GM12878 (cell line): ENCODE measurements at regions not wholly inside any gene's neighbourhood (a gene's known extent, or its start where the extent isn't known, plus 50 kb on each side); places are given as distances from the start of the nearest gene placed in this dataset.

Experiments used
- ATAC-seq: fragments of 200-7000 bp; cut with Tn5 transposase; 3 replicates; pipeline ENCODE4 v1.9.1; 2020; ENCODE audit warnings: mild to moderate bottlenecking, moderate library complexity
- BruUV-seq: library from RNA; stranded (reverse); fragments of 400-500 nt; replicated peaks from 2 replicates; lab custom pipeline; 2021; lab: Mats Ljungman, UMichigan
- CTCF ChIA-PET: fragments of 300-600 bp; sonication (Branson Sonifier 250); formaldehyde crosslinking; extraction: SDS; loops from one replicate; lab custom pipeline; 2021; ENCODE audit warnings: inconsistent platforms; lab: Yijun Ruan, JAX
- POLR2A ChIA-PET: fragments of 350-600 bp; formaldehyde crosslinking; extraction: SDS; loops from one replicate; lab custom pipeline; 2021; ENCODE audit warnings: inconsistent platforms; lab: Charles Lee
- RAD21 ChIA-PET: fragments of 300-600 bp; sonication (Branson Sonifier 250); formaldehyde crosslinking; loops from one replicate; lab custom pipeline; 2023; ENCODE audit warnings: antibody characterized with exemption; ENCODE audit not compliant: unreplicated experiment; lab: Charles Lee
- SMC1A ChIA-PET: fragments of 300-600 bp; sonication (Branson Sonifier 250); formaldehyde crosslinking; loops from one replicate; lab custom pipeline; 2023; ENCODE audit not compliant: unreplicated experiment, uncharacterized antibody; lab: Charles Lee
- DNase-seq: peaks from one replicate; pipeline ENCODE4 v3.0.0-alpha.2; 2011; ENCODE audit warnings: low read depth, low spot score
- FAIRE-seq: peaks from 3 replicates; lab custom pipeline; 2011; peaks lifted over from hg19 to GRCh38; lab: Jason Lieb, UNC
- H2AFZ ChIP-seq: 2 replicates; pipeline ENCODE4 v1.6.0; 2011; ENCODE audit warnings: low read depth, low read length, control low read depth; ENCODE audit not compliant: control insufficient read depth
- H3K27ac ChIP-seq: 2 replicates; pipeline ENCODE4 v1.5.1; 2011; ENCODE audit warnings: control low read depth; ENCODE audit not compliant: control insufficient read depth, insufficient read depth
- H3K27me3 ChIP-seq, 2 experiments: replicated peaks in 1 of 2; 2 replicates each; pipeline versions ENCODE4 v1.6.0 to v1.6.1; 2011; ENCODE audit warnings: low read length in 1 of 2; ENCODE audit not compliant: control insufficient read depth in 2 of 2, insufficient read depth in 2 of 2
- H3K36me3 ChIP-seq, 2 experiments: 2 replicates each; pipeline ENCODE4 v1.5.1; 2011; ENCODE audit warnings: low read length in 1 of 2; ENCODE audit not compliant: control insufficient read depth in 2 of 2, insufficient read depth in 2 of 2
- H3K4me1 ChIP-seq: 2 replicates; pipeline ENCODE4 v1.6.1; 2011; ENCODE audit warnings: mild to moderate bottlenecking, low read length, moderate library complexity, mixed read lengths; ENCODE audit not compliant: control insufficient read depth, insufficient read depth
- H3K4me2 ChIP-seq: 2 replicates; pipeline ENCODE4 v1.6.0; 2011; ENCODE audit warnings: control low read depth; ENCODE audit not compliant: control insufficient read depth, insufficient read depth
- H3K4me3 ChIP-seq: fragments of 200-600 bp; sonication (generic); 2 replicates; pipeline ENCODE4 v1.5.1; 2016
- H3K79me2 ChIP-seq: 2 replicates; pipeline ENCODE4 v1.6.0; 2011; ENCODE audit warnings: low read length; ENCODE audit not compliant: control insufficient read depth, insufficient read depth
- H3K9ac ChIP-seq: 2 replicates; pipeline ENCODE4 v1.8.0; 2011; ENCODE audit warnings: low read length, control low read depth, mixed read lengths; ENCODE audit not compliant: control insufficient read depth, insufficient read depth
- H3K9me3 ChIP-seq: replicated peaks from 3 replicates; pipeline ENCODE4 v1.5.1; 2011; ENCODE audit warnings: mild to moderate bottlenecking, low read length; ENCODE audit not compliant: control insufficient read depth, insufficient read depth
- H4K20me1 ChIP-seq: 2 replicates; pipeline ENCODE4 v1.6.0; 2011; ENCODE audit not compliant: control insufficient read depth, insufficient read depth
- NFIC ChIP-seq: IDR thresholded peaks from 2 replicates; pipeline ENCODE4 v1.6.1; 2012; ENCODE audit warnings: low read depth, mild to moderate bottlenecking, inconsistent platforms, low read length, moderate library complexity
- NFXL1 ChIP-seq: fragments of 450-650 bp; IDR thresholded peaks from 2 replicates; pipeline ENCODE4 v1.6.1; 2017; ENCODE audit warnings: antibody characterized with exemption, mild to moderate bottlenecking, borderline replicate concordance
- NFYB ChIP-seq: IDR thresholded peaks from 2 replicates; pipeline ENCODE4 v1.6.1; 2011; ENCODE audit warnings: low read depth, mild to moderate bottlenecking, low read length, improper control_type of control experiment, moderate library complexity; ENCODE audit not compliant: insufficient read depth
- NR2C2 ChIP-seq: IDR thresholded peaks from 2 replicates; pipeline ENCODE4 v1.6.1; 2011; ENCODE audit warnings: borderline replicate concordance, low read depth; ENCODE audit not compliant: control insufficient read depth, insufficient read length
- POU2F2 ChIP-seq: IDR thresholded peaks from 3 replicates; pipeline ENCODE4 v1.6.1; 2011; ENCODE audit warnings: low read depth, mild to moderate bottlenecking, low read length, borderline replicate concordance
- RBBP5 ChIP-seq: fragments of 200-600 bp; sonication (generic); conservative IDR thresholded peaks from 2 replicates; pipeline ENCODE4 v1.6.1; 2016
- ZBTB4 ChIP-seq: fragments of 450-650 bp; formaldehyde crosslinking; IDR thresholded peaks from 2 replicates; pipeline ENCODE4 v1.4.0; 2022; ENCODE audit warnings: mild to moderate bottlenecking, moderate library complexity
- in situ Hi-C: fragments of 300-500 bp; cut with MboI; formaldehyde crosslinking; loops from 9 replicates; pipeline ENCODE4 v1.14.3; 2018; ENCODE audit warnings: mixed read lengths
- intact Hi-C: fragments of 100-400 bp; cut with micrococcal nuclease; formaldehyde crosslinking; loops from one replicate; pipeline ENCODE4 v1.14.2; 2022; ENCODE audit not compliant: unreplicated experiment
- TF ChIP-seq, protein P1 (sequence below): IDR thresholded peaks from 2 replicates; pipeline ENCODE4 v1.6.1; 2011; ENCODE audit warnings: low read depth, mild to moderate bottlenecking, low read length, moderate library complexity, borderline replicate concordance; ENCODE audit errors: extremely low read depth

- FAIRE-seq = no peak
Measured at GRCh38 chr6:8973395-8973794, 538.0 kb upstream of the SLC35B3 start.

More at GRCh38 chr6:8973395-8973794, 538.0 kb upstream of the SLC35B3 start:
- SMC1A ChIA-PET = interaction anchor here (0.8 to 1.0 kb wide), 2 partner anchors 9 to 12 kb away, joined by 3 to 4 read pairs; no protein-coding TSS in a partner anchor
- H3K9ac ChIP-seq = no peak overlapping the region
- no TSS peak for BruUV-seq
- in situ Hi-C loops (no loop called here), intact Hi-C loops (no loop called here)
- RAD21 ChIA-PET = interaction anchor here (1.0 kb wide), 1 partner anchor 10 kb away, joined by 3 read pairs; no protein-coding TSS in a partner anchor
- no peaks in the 10 kb centered on the region for H3K9me3 ChIP-seq
- H3K79me2 ChIP-seq = no peaks in the 10 kb centered on the region
- H4K20me1 ChIP-seq = no peaks in the 10 kb centered on the region
- CTCF ChIA-PET = interaction anchor here (0.7 kb wide), 2 partner anchors 42 to 441 kb away, joined by 3 read pairs; no protein-coding TSS in a partner anchor
- DNase-seq = no peak
- H3K27me3 ChIP-seq = no peaks in the 10 kb centered on the region
- no peak for ATAC-seq
- no peak overlapping the region for H3K4me2 ChIP-seq
- H3K4me1 ChIP-seq = no peaks in the 10 kb centered on the region
- TF ChIP-seq, protein P1, sequence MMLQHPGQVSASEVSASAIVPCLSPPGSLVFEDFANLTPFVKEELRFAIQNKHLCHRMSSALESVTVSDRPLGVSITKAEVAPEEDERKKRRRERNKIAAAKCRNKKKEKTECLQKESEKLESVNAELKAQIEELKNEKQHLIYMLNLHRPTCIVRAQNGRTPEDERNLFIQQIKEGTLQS = no peak
- TF ChIP-seq RBBP5 (no peak), NFIC (no peak), NFYB (no peak), POU2F2 (no peak), NR2C2 (no peak), NFXL1 (no peak), ZBTB4 (CRISPR knock-in tag) (no peak)
- no peaks in the 10 kb centered on the region for H3K36me3 ChIP-seq
- no peak overlapping the region for H2AFZ ChIP-seq
- no peak overlapping the region for H3K4me3 ChIP-seq
- POLR2A ChIA-PET = no interaction called here
- no peak overlapping the region for H3K27ac ChIP-seq
